ENCODE measurements at regions not wholly inside any gene's neighbourhood (a gene's known extent, or its start where the extent isn't known, plus 50 kb on each side); places are given as distances from the start of the nearest gene placed in this dataset.

- intact Hi-C loops (cut with micrococcal nuclease; ENCODE audit: unreplicated experiment) (no loop called here), in situ Hi-C loops (cut with HindIII; ENCODE audit: extremely low pct_ligation_motif_present, low pct_unique_long_range_greater_than_20kb) (loop anchor here (10.0 kb wide), 1 partner anchor 190 kb away; no protein-coding TSS in a partner anchor)
- no peak overlapping the region for H3K27ac ChIP-seq (ENCODE audit: extremely low read length, insufficient read depth, low read length)
- ChIA-PET CTCF (ENCODE audit: low intra/inter-chr PET ratio, low total read pairs) (no interaction called here), POLR2A (no interaction called here)
- TF ChIP-seq ARHGAP35 (CRISPR knock-in tag; IDR thresholded peaks at IDR 0.05; ENCODE audit: borderline replicate concordance) = no peak
- no peak for TF ChIP-seq ZNF337 (CRISPR knock-in tag; IDR thresholded peaks at IDR 0.05; ENCODE audit: borderline replicate concordance, low read depth)
- TF ChIP-seq NFE2L1 (CRISPR knock-in tag; IDR thresholded peaks at IDR 0.05; ENCODE audit: borderline replicate concordance) = no peak
- TF ChIP-seq, protein P1, sequence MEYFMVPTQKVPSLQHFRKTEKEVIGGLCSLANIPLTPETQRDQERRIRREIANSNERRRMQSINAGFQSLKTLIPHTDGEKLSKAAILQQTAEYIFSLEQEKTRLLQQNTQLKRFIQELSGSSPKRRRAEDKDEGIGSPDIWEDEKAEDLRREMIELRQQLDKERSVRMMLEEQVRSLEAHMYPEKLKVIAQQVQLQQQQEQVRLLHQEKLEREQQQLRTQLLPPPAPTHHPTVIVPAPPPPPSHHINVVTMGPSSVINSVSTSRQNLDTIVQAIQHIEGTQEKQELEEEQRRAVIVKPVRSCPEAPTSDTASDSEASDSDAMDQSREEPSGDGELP (IDR thresholded peaks at IDR 0.05; ENCODE audit: borderline replicate concordance, low read depth) = no peak
- no peak for TF ChIP-seq KLF16 (CRISPR knock-in tag; IDR thresholded peaks at IDR 0.05)
- no peak for TF ChIP-seq ZNF589 (CRISPR knock-in tag; conservative IDR thresholded peaks at IDR 0.05)
- no peaks in the 10 kb centered on the region for H3K79me2 ChIP-seq (ENCODE audit: insufficient read depth, low read length)
- H3K4me2 ChIP-seq (ENCODE audit: low read depth, low read length) = no peak overlapping the region; the same call in 1 of the 2 replicates
- DNase-seq (ENCODE audit: low spot score) (no peak), FAIRE-seq (no peak), ATAC-seq (peak; percentile 54)
- no peak overlapping the region for H3K9ac ChIP-seq (ENCODE audit: insufficient read depth, low read depth, low read length)
- no peaks in the 10 kb centered on the region for H3K36me3 ChIP-seq (replicated peaks in 1 of 2; ENCODE audit: control insufficient read depth in 1 of 2, insufficient read depth in 2 of 2, low read length in 2 of 2)
- no peaks in the 10 kb centered on the region for H4K20me1 ChIP-seq (ENCODE audit: insufficient read depth, low read length)
- no peak overlapping the region for H2AFZ ChIP-seq (ENCODE audit: low read length)
- no TSS peak for BruUV-seq (replicated peaks)
- peaks cover 39% of the 10 kb centered on the region for H3K4me1 ChIP-seq (ENCODE audit: insufficient read depth, low read length)
- WGBS (ENCODE audit: low lambda C conversion rate) = 58% methylated on average over 6 of the region's 6 CpGs
- no peak overlapping the region for H3K4me3 ChIP-seq (replicated peaks in 1 of 3; ENCODE audit: insufficient read depth in 1 of 3, low read depth in 2 of 3, low read length in 3 of 3)
- no peaks in the 10 kb centered on the region for H3K9me3 ChIP-seq (ENCODE audit: low read length)
- peaks cover 2 to 13% of the 10 kb centered on the region in 2 experiments for H3K27me3 ChIP-seq (ENCODE audit: control insufficient read depth in 1 of 2, insufficient read depth in 2 of 2, low read length in 2 of 2)
Observed at GRCh38 chr18:7454429-7454828, 112.7 kb upstream of the PTPRM start.

- Histone ChIP-seq H3K27me3 (ENCODE audit: control insufficient read depth in 1 of 2, insufficient read depth in 2 of 2, low read length in 2 of 2) (peaks cover 2 to 13% of the 10 kb centered on the region in 2 experiments), H3K9me3 (ENCODE audit: low read length) (no peaks in the 10 kb centered on the region), H3K79me2 (ENCODE audit: insufficient read depth, low read length) (no peaks in the 10 kb centered on the region), H3K27ac (ENCODE audit: extremely low read length, insufficient read depth, low read length) (no peak overlapping the region), H3K4me2 (ENCODE audit: low read depth, low read length) (no peak overlapping the region), H3K9ac (ENCODE audit: insufficient read depth, low read depth, low read length) (no peak overlapping the region), H3K4me1 (ENCODE audit: insufficient read depth, low read length) (peaks cover 58% of the 10 kb centered on the region), H4K20me1 (ENCODE audit: insufficient read depth, low read length) (no peaks in the 10 kb centered on the region), H3K4me3 (replicated peaks in 1 of 3; ENCODE audit: insufficient read depth in 1 of 3, low read depth in 2 of 3, low read length in 3 of 3) (no peak overlapping the region), H2AFZ (ENCODE audit: low read length) (no peak overlapping the region), H3K36me3 (replicated peaks in 1 of 2; ENCODE audit: control insufficient read depth in 1 of 2, insufficient read depth in 2 of 2, low read length in 2 of 2) (no peaks in the 10 kb centered on the region)
- 73% methylated on average over 8 of the region's 8 CpGs for WGBS (ENCODE audit: low lambda C conversion rate)
- BruUV-seq (replicated peaks) = no TSS peak
- intact Hi-C loops (cut with micrococcal nuclease; ENCODE audit: unreplicated experiment) (no loop called here), in situ Hi-C loops (cut with HindIII; ENCODE audit: extremely low pct_ligation_motif_present, low pct_unique_long_range_greater_than_20kb) (loop anchor here (10.0 kb wide), 1 partner anchor 192 kb away; no protein-coding TSS in a partner anchor)
- CTCF ChIA-PET (ENCODE audit: low intra/inter-chr PET ratio, low total read pairs) = no interaction called here
- ATAC-seq = no peak
- no peak for DNase-seq (ENCODE audit: low spot score)
- POLR2A ChIA-PET = no interaction called here
- FAIRE-seq = no peak
- TF ChIP-seq, protein P2, sequence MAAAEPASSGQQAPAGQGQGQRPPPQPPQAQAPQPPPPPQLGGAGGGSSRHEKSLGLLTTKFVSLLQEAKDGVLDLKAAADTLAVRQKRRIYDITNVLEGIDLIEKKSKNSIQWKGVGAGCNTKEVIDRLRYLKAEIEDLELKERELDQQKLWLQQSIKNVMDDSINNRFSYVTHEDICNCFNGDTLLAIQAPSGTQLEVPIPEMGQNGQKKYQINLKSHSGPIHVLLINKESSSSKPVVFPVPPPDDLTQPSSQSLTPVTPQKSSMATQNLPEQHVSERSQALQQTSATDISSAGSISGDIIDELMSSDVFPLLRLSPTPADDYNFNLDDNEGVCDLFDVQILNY (CRISPR knock-in tag; conservative IDR thresholded peaks at IDR 0.05) = no peak
- no peak for TF ChIP-seq ZHX1 (CRISPR knock-in tag; IDR thresholded peaks at IDR 0.05; ENCODE audit: low read depth)
Observed at GRCh38 chr18:7456376-7456775, 110.7 kb upstream of the PTPRM start.
